CD4-positive, alpha-beta T cell (primary cell): ENCODE measurements at regions not wholly inside any gene's neighbourhood (a gene's known extent, or its start where the extent isn't known, plus 50 kb on each side); places are given as distances from the start of the nearest gene placed in this dataset.
"Not testable (repeated sequence)": the region's sequence is repeated elsewhere in the genome, so short reads cannot be mapped to it uniquely, and the experiment has no call there.

Experiments
- ATAC-seq: fragments of 200-7000 bp; cut with Tn5 transposase; one replicate; pipeline ENCODE4 v1.10.0; 2022; ENCODE audit warnings: mild to moderate bottlenecking; ENCODE audit not compliant: poor library complexity
- CTCF ChIA-PET: fragments of 350-600 bp; sonication (Branson Sonifier 250); formaldehyde crosslinking; loops from one replicate; lab custom pipeline; 2021; ENCODE audit warnings: antibody characterized with exemption, inconsistent platforms; lab: Charles Lee
- POLR2A ChIA-PET: fragments of 350-600 bp; sonication (Branson Sonifier 250); formaldehyde crosslinking; loops from one replicate; lab custom pipeline; 2021; ENCODE audit warnings: antibody characterized with exemption, inconsistent platforms; lab: Charles Lee
- DNase-seq, 14 experiments: peaks; one replicate each; pipeline ENCODE4 v3.0.0-alpha.2; 2013 to 2020; ENCODE audit warnings: mixed read lengths in 2 of 14
- H3K27ac ChIP-seq, 2 donors: one replicate each; pipeline versions ENCODE4 v1.5.1 to v1.7.0; 2013; ENCODE audit warnings: low read length in 2 of 2, low read depth in 1 of 2, mild to moderate bottlenecking in 1 of 2
- H3K27me3 ChIP-seq, 2 experiments: 1 replicate in 1 of 2; 2 replicates in 1 of 2; pipeline versions ENCODE4 v1.6.1 to v1.7.0; 2013; ENCODE audit warnings: low read length in 2 of 2, control low read depth in 1 of 2, mild to moderate bottlenecking in 1 of 2, moderate library complexity in 1 of 2; ENCODE audit not compliant: insufficient read depth in 2 of 2, control insufficient read depth in 1 of 2
- H3K36me3 ChIP-seq: one replicate; pipeline ENCODE4 v1.6.1; 2013; ENCODE audit warnings: low read length, control low read depth; ENCODE audit not compliant: insufficient read depth
- H3K4me1 ChIP-seq: one replicate; pipeline ENCODE4 v1.6.1; 2013; ENCODE audit warnings: low read length, control low read depth; ENCODE audit not compliant: insufficient read depth
- H3K4me3 ChIP-seq: one replicate; pipeline ENCODE4 v1.5.1; 2013; ENCODE audit warnings: mild to moderate bottlenecking, low read length, moderate library complexity
- H3K9me3 ChIP-seq, 2 experiments: 1 replicate in 1 of 2; 2 replicates in 1 of 2; pipeline versions ENCODE4 v1.6.1 to v1.7.0; 2013; ENCODE audit warnings: low read length in 2 of 2, mild to moderate bottlenecking in 2 of 2, control low read depth in 1 of 2, moderate library complexity in 1 of 2; ENCODE audit not compliant: control insufficient read depth in 1 of 2, insufficient read depth in 1 of 2
- H3K27ac Mint-ChIP-seq: one replicate; pipeline ENCODE4 v1.8.0; 2020; ENCODE audit warnings: mixed read lengths
- H3K27me3 Mint-ChIP-seq: one replicate; pipeline ENCODE4 v1.8.0; 2021; ENCODE audit warnings: mixed read lengths
- H3K36me3 Mint-ChIP-seq: one replicate; pipeline ENCODE4 v1.8.0; 2021; ENCODE audit warnings: low read depth, mixed read lengths
- H3K4me1 Mint-ChIP-seq: one replicate; pipeline ENCODE4 v1.8.0; 2021; ENCODE audit warnings: low read depth, mixed read lengths
- H3K4me3 Mint-ChIP-seq: one replicate; pipeline ENCODE4 v1.8.0; 2020; ENCODE audit warnings: mild to moderate bottlenecking, mixed read lengths
- H3K9me3 Mint-ChIP-seq: one replicate; pipeline ENCODE4 v1.8.0; 2020; ENCODE audit warnings: mixed read lengths
- CTCF ChIP-seq: fragments of 200-600 bp; IDR thresholded peaks from one replicate; pipeline ENCODE4 v1.8.0; 2022; ENCODE audit warnings: antibody characterized with exemption, mild to moderate bottlenecking
- intact Hi-C, 2 experiments: fragments of 100-400 bp; cut with DNase I in 1 of 2; cut with micrococcal nuclease in 1 of 2; formaldehyde crosslinking; loops; one replicate each; pipeline versions ENCODE4 v1.15.1 to v1.9.0; 2023 to 2025; cut with DNase I, micrococcal nuclease

- no peak for TF ChIP-seq CTCF
- intact Hi-C loops: no loop called here
- no peaks in the 10 kb centered on the region for H3K4me1 Mint-ChIP-seq
- no peak for DNase-seq
- POLR2A ChIA-PET: no interaction called here
- H3K4me3 Mint-ChIP-seq: no peak overlapping the region
- no peak overlapping the region for H3K27ac ChIP-seq
- no peaks in the 10 kb centered on the region for H3K27me3 ChIP-seq
- no peak overlapping the region for H3K27ac Mint-ChIP-seq
- no peaks in the 10 kb centered on the region for H3K27me3 Mint-ChIP-seq
- no peaks in the 10 kb centered on the region for H3K36me3 Mint-ChIP-seq
- no peaks in the 10 kb centered on the region for H3K36me3 ChIP-seq
- H3K9me3 ChIP-seq: no peaks in the 10 kb centered on the region
- H3K9me3 Mint-ChIP-seq: peaks cover 10% of the 10 kb centered on the region
- H3K4me1 ChIP-seq: no peaks in the 10 kb centered on the region
- CTCF ChIA-PET: no interaction called here
- no peak overlapping the region for H3K4me3 ChIP-seq
- no peak for ATAC-seq
Measured at GRCh38 chr2:65979446-65979845, 455.5 kb upstream of the MEIS1 start.

GRCh38 chr2:65974067-65974723 lies 460.7 kb upstream of the MEIS1 start:
- TF ChIP-seq CTCF: no peak
- ChIA-PET POLR2A (no interaction called here), CTCF (no interaction called here)
- ATAC-seq: no peak
- Histone ChIP-seq H3K9me3 (no peaks in the 10 kb centered on the region), H3K36me3 (no peaks in the 10 kb centered on the region), H3K4me1 (no peaks in the 10 kb centered on the region), H3K27ac (no peak overlapping the region), H3K4me3 (no peak overlapping the region), H3K27me3 (no peaks in the 10 kb centered on the region)
- Mint-ChIP-seq H3K4me1 (no peaks in the 10 kb centered on the region), H3K27ac (no peak overlapping the region), H3K4me3 (no peak overlapping the region), H3K9me3 (peaks cover 7% of the 10 kb centered on the region), H3K27me3 (no peaks in the 10 kb centered on the region), H3K36me3 (no peaks in the 10 kb centered on the region)
- DNase-seq: no peak
- intact Hi-C loops: no loop called here

GRCh38 chr2:65969161-65969560 lies 465.8 kb upstream of the MEIS1 start:
- CTCF ChIA-PET: no interaction called here
- H3K36me3 Mint-ChIP-seq: no peaks in the 10 kb centered on the region
- no peaks in the 10 kb centered on the region for H3K27me3 Mint-ChIP-seq

DNA sequence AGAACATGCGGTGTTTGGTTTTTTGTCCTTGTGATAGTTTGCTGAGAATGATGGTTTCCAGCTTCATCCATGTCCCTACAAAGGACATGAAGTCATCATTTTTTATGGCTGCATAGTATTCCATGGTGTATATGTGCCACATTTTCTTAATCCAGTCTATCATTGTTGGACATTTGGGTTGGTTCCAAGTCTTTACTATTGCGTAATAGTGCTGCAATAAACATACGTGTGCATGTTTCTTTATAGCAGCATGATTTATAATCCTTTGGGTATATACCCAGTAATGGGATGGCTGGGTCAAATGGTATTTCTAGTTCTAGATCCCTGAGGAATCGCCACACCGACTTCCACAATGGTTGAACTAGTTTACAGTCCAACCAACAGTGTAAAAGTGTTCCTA lies 471.6 kb upstream of the MEIS1 start:
- ATAC-seq, H3K4me3 Mint-ChIP-seq, DNase-seq, H3K4me3 ChIP-seq, H3K27ac Mint-ChIP-seq, H3K36me3 Mint-ChIP-seq, POLR2A ChIA-PET, H3K27ac ChIP-seq, H3K36me3 ChIP-seq, H3K27me3 Mint-ChIP-seq, intact Hi-C loops, H3K27me3 ChIP-seq, H3K4me1 ChIP-seq, H3K4me1 Mint-ChIP-seq, CTCF ChIA-PET, H3K9me3 ChIP-seq: not testable (repeated sequence)
- peaks cover 12% of the 10 kb centered on the region for H3K9me3 Mint-ChIP-seq

More at GRCh38 chr2:65969161-65969560, 465.8 kb upstream of the MEIS1 start:
- Mint-ChIP-seq H3K4me1 (no peaks in the 10 kb centered on the region), H3K27ac (no peak overlapping the region), H3K9me3 (peaks cover 2% of the 10 kb centered on the region), H3K4me3 (no peak overlapping the region)
- DNase-seq (no peak), ATAC-seq (no peak)
- Histone ChIP-seq H3K27me3 (no peaks in the 10 kb centered on the region), H3K36me3 (no peaks in the 10 kb centered on the region), H3K4me3 (no peak overlapping the region), H3K27ac (no peak overlapping the region), H3K4me1 (no peaks in the 10 kb centered on the region), H3K9me3 (no peaks in the 10 kb centered on the region)
- intact Hi-C loops: no loop called here
- POLR2A ChIA-PET: no interaction called here
- no peak for TF ChIP-seq CTCF
